Activated naive CD4-positive, alpha-beta T cell treated with Interleukin-2 at 50 U/mL for 16 hours (primary cell): ENCODE measurements at regions not wholly inside any gene's neighbourhood (a gene's known extent, or its start where the extent isn't known, plus 50 kb on each side); places are given as distances from the start of the nearest gene placed in this dataset.
"Not testable (repeated sequence)": the region's sequence is repeated elsewhere in the genome, so short reads cannot be mapped to it uniquely, and the experiment has no call there.

Experiments used
- DNase-seq: peaks from one replicate; pipeline ENCODE4 v3.0.0-alpha.2; 2020

DNA sequence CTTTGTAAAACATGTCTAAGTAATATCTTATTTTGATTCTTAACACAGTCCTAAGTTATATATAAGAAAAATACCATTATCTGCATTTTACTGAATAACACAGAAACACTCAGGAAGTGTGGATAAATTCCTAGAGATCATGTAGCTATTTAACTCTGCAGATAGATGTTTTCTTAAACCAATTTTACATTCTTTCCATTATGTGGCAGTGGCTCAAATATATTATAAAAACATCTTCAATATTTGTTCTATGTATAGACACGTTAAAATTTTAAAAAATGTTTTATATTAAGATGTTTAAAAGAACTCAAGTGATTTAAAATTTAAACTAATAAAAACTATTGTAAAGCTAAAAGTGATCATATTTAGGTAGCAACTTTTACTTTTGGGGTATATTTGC is 683.8 kb downstream of the DIPK2A start:
- DNase-seq = no peak

DNA sequence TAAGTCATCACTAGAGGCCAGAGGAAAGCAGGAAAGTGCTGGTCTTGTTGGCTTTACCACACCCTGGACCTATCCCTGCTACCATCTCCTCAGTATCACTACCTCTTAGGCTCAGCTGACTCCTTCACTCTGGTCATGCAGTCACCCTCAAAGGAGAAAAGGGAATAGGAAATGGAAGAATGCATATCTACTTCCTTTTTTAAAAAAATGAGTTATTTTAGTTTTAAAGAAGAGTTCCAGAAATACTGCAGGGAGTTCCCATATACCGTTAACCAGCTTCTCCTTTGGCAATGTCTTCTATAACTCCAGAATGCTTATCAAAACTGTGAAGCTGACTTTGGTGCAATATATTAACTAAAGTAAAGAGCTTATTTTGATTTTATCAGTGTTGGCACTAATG is 688.6 kb downstream of the DIPK2A start:
- DNase-seq = no peak

DNA sequence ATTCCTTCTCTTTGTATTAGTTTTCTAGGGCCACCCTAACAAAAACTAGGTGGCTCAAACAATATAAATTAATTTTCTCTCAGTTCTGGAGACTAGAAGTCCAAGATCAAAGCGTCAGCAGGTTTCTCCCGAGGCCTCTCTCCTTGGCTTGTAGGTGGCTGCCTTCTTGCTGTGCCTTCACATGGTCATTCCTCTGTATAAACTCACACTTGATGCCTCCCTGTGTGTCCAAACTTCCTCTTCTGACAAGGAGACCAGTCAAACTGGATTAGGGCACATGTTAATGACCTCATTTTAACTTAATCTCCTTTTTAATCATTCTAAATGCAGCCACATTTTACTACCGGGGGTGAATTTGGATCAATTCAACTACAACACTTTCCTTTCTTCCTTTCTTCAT is 691.1 kb downstream of the DIPK2A start:
- no peak for DNase-seq

DNA sequence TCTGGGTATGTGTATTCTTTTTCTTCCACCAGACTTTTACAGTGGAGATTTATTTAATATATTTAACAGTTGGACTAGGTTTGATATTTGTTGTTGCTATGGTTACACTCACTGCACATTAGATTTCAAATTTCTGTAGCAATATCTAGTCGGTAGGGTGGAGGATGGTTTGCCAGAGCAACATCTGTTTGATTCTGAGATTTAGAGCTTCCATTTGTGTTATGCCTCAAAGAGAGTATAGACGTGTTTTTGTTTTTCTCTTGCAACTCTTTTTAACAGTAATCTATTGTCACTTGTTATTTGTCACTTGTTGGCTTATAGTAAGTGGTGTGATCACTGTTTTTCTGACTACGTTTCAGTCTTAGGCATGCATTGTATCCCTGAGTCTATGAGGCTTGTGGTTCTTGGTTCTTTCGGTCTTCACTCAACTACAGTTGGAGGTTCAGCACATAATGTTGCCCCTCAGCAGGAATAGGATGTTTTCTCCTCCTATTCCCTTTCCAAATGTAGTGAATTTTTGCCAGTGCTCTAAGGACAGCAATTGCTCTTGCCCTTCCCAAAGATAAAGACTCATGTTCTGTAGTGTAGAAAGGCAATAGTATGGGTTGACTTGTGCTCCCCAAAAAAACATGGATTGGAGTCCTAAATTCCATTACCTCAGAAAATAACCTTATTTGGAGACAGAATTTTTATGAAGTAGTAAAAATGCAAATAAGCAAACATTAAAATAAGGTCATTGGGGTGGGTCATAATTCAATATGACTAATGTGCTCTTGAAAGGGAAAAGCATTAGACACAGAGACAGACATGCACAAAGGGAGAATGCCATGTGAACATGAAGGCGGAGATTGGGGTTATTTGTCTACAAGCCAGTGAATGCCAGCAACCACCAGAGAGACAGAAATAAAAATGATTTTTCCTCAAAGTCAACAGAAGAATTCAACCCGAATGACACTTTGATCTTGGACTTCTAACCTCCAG is 692.1 kb downstream of the DIPK2A start:
- DNase-seq = no peak

DNA sequence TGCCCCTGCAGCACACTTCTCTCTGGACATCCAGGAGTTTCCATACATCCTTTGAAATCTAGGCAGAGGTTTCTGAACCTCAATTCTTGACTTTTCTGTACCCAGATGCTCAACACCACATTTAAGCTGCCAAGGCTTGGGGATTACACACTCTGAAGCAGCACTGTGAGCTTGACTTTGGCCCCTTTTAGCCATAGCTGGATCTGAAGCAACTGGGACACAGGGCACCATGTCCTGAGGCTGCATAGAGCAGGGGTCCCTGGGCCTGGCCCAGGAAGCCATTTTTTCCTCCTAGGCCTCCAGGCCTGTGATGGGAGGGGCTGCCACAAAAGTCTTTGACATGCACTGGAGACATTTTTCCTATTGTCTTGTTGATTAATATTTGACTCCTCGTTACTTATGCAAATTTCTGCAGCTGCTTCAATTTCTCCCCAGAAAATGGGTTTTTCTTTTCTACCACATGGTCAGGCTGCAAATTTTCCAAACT is 694.0 kb downstream of the DIPK2A start:
- DNase-seq = no peak

DNA sequence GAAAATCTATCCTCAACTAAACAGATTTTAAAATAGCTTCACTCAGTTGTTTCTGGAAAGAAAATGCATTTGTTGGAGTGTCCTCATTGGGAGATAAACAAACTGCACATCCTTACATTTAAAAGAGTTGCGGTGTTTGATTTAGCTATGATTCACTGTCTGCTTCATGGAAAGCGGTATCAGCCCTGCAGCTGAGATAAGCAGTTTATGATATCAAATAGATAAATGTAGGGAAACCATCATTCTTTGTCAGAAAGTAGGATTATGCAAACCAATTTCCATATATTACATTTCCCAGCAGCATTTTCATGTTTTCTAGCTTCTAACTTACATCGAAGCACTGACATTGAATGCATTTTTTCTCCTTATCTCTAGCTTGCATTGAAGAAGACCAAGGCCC is 698.9 kb downstream of the DIPK2A start:
- DNase-seq = no peak

DNA sequence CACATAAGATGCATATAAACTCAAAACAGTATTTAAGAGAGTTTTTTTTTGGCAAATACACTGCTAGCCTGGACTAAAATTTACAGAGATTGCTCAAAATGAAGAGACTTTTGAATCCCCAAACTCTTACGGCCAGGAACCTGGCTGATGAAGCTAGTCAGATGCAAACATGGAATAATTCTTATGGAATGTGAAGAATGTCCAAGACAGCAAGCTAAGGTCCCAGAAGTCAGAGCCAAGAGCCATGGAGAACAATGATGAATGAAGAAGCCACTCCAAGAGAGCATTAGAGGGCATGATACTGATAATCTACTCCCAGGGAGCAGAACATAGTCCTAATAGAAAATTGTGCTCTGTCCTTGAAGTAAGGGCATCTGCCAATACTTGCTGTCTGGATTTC is 705.5 kb downstream of the DIPK2A start:
- DNase-seq = no peak

DNA sequence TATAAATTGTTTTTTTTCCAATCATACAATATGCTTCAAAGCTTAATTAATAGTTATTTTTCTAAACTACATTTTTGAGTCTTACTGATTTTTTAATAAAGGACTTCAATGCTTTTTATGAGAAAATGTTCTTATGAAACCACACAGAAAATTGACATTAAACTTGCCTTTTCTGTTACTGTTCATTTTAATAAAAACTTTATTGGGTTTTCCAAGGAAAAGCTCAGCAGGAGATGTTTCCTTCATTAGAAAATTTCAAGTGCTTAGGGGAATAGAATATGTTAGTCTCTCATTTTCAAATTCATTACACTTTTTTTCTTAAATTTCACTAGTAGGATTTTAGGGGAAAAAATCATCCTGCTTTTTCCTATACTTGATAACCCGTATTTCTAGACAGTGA is 711.4 kb downstream of the DIPK2A start:
- no peak for DNase-seq

DNA sequence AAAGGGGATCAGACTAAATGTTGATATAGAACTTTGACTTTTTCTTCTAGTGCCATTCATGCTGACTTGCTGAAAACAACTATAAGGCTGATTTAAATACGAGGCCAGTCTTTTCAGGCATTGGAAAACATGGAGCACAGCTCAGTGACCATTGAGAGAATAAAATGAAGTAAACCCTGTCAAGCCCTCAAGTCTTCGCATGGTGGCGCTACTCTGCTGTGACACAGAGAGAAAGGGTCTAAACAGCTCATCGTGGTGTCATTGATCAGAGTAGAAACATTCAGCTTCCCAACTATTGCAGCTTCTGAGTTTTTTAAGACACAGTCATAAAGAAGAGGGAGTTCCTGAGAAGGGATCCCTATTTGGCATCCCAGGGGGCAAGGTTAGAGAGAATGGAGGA is 716.2 kb downstream of the DIPK2A start:
- no peak for DNase-seq

DNA sequence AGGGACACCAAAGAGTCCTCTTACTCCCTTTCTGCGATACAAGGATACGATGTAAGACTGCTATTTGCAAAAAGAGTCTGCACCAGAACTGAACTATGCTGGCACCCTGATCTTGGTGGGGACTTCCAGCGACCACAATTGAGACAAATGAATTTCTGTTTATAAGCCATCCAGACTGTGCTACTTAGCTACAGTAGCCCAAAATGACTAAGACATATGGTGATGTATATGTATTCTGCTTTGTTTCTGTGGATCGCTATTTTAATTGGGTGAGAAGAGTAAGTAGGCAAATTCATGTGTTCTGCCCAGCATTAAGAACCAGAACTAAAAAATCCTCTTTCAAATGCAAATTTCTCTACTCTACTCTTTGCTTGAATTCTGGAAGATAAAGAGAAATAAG is 720.9 kb downstream of the DIPK2A start:
- DNase-seq = no peak

DNA sequence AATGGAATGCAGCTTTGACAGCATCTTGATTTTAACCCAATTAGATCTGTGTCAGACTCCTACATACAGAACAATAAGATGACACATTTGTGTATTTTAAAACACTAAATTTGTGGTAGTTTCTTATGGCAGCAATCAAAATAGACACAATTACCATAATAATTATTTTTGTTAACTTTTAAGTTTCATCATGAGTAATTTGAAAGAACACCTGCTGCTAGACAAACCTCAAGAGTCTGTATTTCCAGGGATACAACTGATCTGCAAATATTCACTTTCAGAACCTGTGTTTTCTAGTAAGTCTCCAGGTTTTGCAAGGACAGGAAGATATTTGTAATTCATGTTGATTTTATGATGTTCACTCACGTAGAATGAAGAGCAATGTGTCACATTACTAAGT is 736.8 kb downstream of the DIPK2A start:
- DNase-seq = no peak

DNA sequence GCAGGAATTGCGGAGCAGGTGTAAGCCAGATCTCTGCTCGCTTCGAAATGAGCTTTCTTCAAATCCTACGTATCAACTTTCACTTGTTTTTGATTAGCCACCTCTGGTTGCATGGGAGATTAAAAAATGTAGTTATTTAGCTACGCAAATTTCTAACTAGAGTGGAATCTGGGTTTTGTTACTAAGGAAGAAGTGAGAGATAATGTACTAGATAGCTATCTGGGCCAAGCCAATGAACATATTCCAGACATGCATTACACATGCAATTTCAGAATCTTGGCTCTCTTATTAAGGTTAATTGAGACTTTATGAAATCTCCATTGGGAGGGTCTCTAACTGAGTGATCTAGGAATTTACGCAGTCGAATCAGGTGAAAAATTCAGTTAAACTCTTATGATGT is 765.7 kb downstream of the DIPK2A start:
- DNase-seq = no peak

DNA sequence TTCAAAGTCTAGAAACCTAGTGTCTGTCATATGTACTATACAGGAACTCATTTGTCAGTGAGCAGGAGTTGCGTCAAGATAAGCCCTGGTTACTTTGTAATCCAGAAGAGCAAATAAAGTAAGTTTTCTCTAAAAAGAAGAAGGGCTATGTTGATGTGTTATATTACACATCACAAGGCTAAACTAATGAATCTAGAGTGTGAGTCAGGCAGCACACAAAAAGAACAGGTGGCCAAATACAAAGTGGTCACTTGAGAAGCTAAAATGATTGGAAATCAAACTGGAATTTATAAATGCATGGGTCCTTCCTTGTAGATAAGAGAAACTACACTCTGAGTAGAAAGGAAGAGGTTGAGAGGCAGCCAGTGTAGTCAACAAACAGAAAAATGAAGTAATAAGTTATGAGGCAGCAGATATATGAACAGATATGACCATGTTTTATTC is 771.6 kb downstream of the DIPK2A start:
- DNase-seq = no peak

DNA sequence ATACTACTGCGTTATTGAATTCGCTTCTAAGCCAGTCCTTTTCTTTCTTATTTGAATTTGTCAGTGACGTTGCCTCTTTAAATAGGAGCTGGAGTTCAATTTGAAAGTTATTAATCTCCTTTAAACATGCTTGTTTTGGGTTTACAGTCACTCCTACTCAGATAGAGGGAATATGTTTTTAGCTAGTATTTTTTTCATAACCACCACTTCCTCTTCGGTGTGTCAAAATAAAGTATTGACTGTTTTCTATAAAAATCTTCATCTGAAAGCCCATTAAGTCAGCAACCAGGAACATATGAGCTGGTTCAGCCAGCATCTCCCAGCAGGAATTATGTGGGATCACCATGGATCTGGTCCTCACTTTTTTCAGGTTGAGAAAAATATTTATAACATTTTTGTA is 772.9 kb downstream of the DIPK2A start:
- DNase-seq = no peak

DNA sequence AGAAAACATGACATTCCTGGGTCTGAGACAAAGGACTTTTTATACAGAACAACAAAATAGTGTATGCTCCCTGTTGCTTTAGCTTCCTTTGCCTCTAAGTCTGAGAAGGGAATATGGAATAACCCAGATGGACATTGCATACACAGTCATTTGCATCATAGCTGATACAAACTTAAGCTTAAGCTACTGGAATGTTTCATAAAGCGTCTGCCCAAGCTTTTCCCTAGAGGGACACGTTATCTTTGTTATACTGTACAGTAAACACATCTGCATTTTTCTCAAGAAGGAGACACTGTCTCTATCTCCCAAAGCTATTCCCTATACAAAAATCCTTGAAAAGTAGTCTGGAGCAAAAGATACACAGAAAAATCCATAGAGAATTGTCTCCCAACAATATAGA is 775.0 kb downstream of the DIPK2A start:
- DNase-seq = no peak

DNA sequence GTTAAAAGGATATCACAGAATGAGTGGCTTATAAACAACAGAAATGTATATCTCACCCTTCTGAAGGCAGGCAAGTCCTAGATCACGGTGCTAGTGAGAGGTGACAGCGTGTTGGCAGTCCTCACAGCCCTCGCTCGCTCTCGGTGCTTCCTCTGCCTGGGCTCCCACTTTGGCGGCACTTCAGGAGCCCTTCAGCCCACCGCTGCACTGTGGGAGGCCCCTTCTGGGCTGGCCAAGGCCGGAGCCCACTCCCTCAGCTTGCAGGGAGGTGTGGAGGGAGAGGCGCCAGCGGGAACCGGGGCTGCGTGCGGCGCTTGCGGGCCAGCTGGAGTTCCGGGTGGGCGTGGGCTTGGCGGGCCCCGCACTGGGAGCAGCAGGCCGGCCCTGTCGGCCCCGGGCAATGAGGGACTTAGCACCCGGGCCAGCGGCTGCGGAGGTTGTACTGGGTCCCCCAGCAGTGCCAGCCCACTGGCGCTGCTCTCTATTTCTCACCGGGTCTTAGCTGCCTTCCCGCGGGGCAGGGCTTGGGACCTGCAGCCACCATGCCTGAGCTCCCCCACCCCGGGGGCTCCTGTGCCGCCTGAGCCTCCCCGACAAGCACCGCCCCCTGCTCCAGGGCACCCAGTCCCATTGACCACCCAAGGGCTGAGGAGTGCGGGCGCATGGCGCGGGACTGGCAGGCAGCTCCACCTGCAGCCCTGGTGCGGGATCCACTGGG is 778.1 kb downstream of the DIPK2A start:
- DNase-seq = not testable (repeated sequence)

DNA sequence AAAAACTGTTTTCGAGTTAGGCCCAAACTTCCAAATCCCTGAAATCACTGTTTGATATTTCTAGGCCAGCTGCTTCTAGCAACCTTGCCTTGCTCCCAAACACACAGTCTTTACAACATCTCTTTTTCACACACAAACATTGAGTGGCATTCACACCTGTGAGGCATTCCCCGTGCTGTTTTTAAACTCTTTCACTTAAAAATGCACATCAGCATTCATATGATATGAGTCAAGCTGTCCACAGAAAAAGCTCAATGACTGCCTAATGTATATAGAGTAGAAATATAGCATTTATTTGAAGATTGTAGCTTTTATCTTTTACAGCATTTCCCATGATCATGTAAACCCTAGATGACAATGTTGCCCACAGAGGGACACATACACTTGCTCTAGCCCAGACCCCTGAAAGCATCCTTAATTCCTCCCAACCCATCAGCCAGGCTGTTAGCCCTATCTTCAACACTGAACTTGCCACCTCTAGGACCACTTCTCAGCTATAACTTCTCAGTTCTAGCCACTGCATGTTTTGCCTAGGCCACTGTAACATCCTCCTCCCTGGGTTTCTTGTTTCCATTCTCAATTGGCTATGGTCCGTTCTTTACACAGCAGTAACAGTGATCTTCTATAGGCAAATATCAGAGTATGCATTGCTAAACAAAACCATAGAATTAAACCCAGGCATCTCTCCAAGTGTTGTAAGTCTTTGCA is 782.6 kb downstream of the DIPK2A start:
- DNase-seq = no peak

DNA sequence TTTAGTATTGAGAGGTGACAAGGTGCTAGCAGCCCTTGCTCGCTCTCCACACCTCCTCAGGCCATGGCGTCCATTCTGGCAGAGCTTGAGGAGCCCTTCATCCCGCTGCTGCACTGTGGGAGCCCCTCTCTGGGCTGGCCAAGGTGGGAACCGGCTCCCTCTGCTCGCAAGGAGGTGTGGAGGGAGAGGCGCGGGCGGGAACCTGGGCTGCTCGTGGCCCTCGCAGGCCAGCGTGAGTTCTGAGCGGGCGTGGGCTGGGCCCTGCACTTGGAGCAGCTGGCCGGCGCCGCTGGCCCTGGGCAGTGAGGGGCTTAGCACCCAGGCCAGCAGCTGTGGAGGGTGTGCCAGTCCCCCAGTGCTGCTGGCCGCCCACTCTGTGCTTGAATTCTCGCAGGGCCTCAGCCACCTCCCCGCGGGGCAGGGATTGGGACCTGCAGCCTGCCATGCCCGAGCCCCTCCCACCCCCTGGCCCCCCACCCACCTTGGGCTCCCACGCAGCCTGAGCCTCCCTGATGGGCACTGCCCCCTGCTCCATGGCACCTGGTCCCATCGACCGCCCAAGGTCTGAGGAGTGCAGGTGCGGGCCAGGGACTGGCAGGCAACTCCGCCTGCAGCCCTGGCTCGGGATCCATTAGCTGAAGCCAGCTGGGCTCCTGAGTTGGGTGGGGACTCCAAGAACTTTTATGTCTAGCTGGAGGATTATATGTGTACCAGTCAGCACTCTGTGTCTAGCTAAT is 785.2 kb downstream of the DIPK2A start:
- no peak for DNase-seq

DNA sequence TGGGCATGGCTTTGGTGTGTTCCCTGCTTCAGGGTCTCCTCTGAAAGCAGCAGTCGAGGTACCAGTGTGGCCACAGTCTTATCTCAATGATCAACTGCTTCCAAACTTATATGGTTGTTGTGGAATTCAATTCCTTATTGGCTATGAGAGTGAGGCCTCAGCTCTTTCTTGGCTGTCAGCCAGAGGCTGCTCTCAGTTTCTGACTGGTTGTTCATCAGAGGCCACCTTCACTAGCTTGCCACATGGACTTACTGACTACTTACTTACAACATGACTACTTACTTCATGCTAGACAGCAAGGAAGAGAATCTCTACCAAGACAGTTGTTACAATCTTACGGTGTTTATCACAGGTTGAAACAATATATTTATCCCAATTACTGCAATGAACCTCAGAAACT is 789.2 kb downstream of the DIPK2A start:
- no peak for DNase-seq

DNA sequence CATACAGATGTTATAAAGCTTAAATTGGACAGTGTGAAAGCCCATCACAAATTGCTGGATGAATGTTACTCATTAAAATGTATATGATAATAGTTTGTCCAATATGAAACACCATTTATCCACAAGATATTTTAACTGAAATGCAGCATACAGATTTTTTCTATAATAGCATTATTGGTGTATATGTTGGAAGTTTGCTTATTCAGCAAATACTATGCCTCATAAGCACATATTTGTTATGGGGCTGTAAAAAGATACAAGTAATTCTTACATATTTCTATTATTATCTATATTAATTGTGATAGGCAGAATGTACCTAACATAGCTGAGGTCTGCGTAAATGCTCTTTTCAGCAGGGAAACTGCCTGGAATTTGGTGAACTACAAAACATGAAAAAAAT is 790.5 kb downstream of the DIPK2A start:
- DNase-seq = no peak

DNA sequence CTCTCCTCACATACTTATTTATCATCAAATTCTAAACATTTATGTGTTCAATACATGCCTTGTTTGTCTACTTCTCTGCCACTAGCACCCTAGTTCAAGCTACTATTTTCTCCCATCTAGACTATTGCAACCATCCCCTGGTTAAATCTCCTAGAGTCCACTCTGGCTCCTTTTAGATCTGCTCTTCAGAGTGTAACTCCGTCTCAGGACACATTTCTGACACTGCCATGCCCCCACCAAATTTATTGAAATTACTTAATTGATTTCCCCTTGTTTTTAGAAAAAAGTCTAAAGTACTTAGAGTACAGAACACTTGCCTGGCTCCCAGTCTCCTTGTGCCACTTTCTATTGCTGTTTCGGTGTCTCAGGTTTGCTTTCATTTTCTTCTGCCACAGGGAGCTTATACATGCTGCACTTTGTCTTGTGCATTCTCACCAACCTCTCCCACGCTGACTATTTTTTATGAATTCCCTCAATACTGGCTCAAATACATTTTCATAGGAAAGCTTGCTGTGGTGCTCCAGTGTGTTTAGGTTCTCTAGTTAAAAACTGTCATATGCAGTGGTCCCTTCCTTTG is 792.3 kb downstream of the DIPK2A start:
- DNase-seq = no peak

DNA sequence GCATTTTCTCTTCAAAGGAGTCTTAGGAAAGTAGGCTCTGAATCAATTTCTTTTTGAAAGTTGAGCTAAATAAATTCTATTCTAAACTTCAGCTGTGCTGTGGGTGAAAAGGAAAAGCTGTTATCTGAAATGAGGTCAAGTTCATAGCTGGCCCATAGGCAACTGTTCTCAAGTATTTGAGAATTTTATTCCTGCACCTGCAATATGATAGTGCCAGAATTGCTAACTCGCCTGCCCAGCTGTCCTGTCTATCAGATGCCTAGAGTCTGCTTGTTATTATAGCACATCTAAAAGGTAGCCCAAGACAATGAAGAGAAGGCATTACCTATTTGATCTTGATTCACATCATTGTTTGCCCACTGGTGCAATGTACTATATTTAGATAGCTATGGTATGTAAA is 798.7 kb downstream of the DIPK2A start:
- no peak for DNase-seq
